ENCODE measurements at regions not wholly inside any gene's neighbourhood (a gene's known extent, or its start where the extent isn't known, plus 50 kb on each side); places are given as distances from the start of the nearest gene placed in this dataset.

GRCh38 chr6:103908898-103909297 lies 950.8 kb downstream of the HACE1 start:
- TF ChIP-seq POLR2A (IDR thresholded peaks at IDR 0.05; ENCODE audit: low read depth, low read length) (no peak), POLR2AphosphoS5 (IDR thresholded peaks at IDR 0.05; ENCODE audit: low read depth, low read length) (no peak)

Measured in GM12892 (cell line).